ENCODE measurements at regions not wholly inside any gene's neighbourhood (a gene's known extent, or its start where the extent isn't known, plus 50 kb on each side); places are given as distances from the start of the nearest gene placed in this dataset.

DNA sequence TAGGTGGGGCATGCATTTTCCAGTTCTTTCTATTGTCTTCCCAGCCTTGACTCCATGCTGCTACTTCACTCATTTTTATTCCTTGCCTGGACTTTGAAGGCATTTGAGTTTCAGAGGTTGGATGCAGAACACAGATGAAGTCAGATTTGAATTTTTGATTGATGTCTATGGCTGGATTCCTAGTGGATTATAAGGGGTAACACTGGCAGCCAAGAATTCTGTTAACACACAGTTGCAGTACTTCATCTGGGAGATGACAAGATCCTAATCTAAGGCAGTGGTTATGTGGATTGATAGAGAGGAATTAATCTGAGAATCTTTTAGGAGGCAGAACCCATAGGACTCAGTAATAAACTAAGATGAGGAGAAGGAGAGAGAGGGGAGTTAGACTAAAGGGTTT, 439.0 kb upstream of the USP24 start:
- intact Hi-C loops (cut with DNase I; ENCODE audit: low total_unique reads): no loop called here
- DNase-seq (ENCODE audit: low spot score in 2 of 2): no peak
- TF ChIP-seq, protein P1, sequence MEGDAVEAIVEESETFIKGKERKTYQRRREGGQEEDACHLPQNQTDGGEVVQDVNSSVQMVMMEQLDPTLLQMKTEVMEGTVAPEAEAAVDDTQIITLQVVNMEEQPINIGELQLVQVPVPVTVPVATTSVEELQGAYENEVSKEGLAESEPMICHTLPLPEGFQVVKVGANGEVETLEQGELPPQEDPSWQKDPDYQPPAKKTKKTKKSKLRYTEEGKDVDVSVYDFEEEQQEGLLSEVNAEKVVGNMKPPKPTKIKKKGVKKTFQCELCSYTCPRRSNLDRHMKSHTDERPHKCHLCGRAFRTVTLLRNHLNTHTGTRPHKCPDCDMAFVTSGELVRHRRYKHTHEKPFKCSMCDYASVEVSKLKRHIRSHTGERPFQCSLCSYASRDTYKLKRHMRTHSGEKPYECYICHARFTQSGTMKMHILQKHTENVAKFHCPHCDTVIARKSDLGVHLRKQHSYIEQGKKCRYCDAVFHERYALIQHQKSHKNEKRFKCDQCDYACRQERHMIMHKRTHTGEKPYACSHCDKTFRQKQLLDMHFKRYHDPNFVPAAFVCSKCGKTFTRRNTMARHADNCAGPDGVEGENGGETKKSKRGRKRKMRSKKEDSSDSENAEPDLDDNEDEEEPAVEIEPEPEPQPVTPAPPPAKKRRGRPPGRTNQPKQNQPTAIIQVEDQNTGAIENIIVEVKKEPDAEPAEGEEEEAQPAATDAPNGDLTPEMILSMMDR (IDR thresholded peaks at IDR 0.05): no peak
- no peak for TF ChIP-seq POLR2A (IDR thresholded peaks at IDR 0.05)
- no peak overlapping the region for H3K4me3 ChIP-seq (ENCODE audit: low read depth, poor library complexity, severe bottlenecking)

DNA sequence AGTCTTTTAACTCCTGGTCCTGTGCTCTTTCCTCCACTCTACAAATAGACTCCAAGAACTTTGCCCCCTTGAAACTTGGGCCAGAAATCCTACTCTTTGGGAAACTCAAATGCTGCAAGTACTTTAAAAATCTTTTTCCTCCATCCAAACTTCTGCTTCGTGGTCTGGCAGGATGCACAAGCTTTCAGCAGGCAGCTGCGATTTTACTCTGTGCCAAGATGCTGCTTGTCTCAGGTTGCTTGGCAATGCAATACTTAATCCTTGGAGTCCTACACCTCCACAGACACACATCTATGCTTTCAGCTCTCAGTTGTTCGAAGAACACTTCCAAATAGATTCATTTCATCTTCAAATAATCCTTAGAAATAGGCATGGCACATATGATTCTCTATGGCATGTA, 435.3 kb upstream of the USP24 start:
- intact Hi-C loops (cut with DNase I; ENCODE audit: low total_unique reads): no loop called here
- DNase-seq (ENCODE audit: low spot score in 2 of 2): no peak
- TF ChIP-seq POLR2A (IDR thresholded peaks at IDR 0.05): no peak
- TF ChIP-seq, protein P1 (IDR thresholded peaks at IDR 0.05): no peak
- 29 to 31% methylated on average over 3 of the region's 3 CpGs for WGBS, 2 donors
- no peak overlapping the region for H3K4me3 ChIP-seq (ENCODE audit: low read depth, poor library complexity, severe bottlenecking)

DNA sequence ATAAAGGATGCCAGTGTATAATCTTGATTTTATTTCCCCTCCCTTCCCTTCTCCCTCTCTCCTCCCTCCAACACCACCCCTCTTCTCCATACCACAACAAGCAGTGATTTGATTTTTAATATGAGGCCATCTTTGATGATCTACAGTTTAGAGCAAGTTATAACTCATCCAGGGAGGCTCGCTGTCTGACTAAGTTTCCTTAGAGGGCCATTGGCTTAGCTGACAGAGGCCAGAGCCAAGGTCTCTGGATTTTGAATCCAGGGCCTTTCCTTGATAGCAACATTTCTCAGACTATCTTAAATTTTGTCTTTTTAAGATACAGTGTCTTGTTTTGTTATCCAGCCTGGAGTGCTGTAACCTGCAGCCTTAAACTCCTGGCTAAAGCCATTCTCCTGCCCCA, 431.0 kb upstream of the USP24 start:
- no peak for DNase-seq (ENCODE audit: low spot score in 2 of 2)
- intact Hi-C loops (cut with DNase I; ENCODE audit: low total_unique reads): no loop called here
- H3K4me3 ChIP-seq (ENCODE audit: low read depth, poor library complexity, severe bottlenecking): no peak overlapping the region
- TF ChIP-seq, protein P1 (IDR thresholded peaks at IDR 0.05): no peak
- no peak for TF ChIP-seq POLR2A (IDR thresholded peaks at IDR 0.05)
- WGBS, 2 donors: 61 to 63% methylated on average over 1 of the region's 1 CpG

DNA sequence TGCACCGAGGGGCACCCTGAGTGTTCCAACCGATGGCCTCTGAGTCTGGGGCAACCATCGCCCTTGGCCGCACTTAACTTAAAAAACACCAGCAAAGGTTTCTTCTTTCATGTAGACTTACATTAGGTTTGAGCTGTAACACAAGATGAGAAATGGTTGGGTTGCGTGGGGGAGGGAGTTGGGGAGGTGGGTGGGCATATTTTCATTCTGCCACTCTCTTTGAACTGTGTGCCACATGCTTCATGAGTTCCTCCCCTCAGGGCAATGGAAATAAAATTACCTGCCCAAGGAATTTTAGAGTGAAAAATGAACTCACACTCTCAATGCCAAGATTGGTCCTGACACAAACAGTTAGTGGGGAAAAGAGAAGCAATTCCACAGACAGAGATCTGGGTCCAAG, 430.1 kb upstream of the USP24 start:
- TF ChIP-seq POLR2A (IDR thresholded peaks at IDR 0.05): no peak
- TF ChIP-seq, protein P1 (IDR thresholded peaks at IDR 0.05): no peak
- no peak overlapping the region for H3K4me3 ChIP-seq (ENCODE audit: low read depth, poor library complexity, severe bottlenecking)
- WGBS, 2 donors: 50 to 73% methylated on average over 5 of the region's 5 CpGs
- intact Hi-C loops (cut with DNase I; ENCODE audit: low total_unique reads): no loop called here
- DNase-seq (ENCODE audit: low spot score in 2 of 2): no peak

DNA sequence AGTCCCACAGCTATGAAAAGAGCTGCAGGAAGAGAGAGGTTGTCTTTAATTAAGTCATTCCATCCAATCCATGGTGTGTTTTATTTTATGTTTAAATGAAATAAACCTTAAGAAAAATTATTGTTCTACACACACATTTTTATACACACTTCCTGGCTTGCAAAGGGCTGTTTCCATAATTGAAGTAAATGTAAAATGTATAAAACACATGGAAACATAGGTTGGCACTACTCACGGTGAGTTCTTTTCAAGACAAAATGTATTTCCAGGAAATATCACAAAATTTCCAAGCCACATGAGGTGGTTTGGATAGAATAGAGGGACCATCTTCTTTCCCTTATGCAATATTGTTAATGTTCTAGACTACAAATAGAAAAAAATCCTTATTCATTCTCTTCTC, 426.8 kb upstream of the USP24 start:
- DNase-seq (ENCODE audit: low spot score in 2 of 2): no peak
- 84 to 94% methylated on average over 1 of the region's 1 CpG for WGBS, 2 donors
- no peak overlapping the region for H3K4me3 ChIP-seq (ENCODE audit: low read depth, poor library complexity, severe bottlenecking)
- intact Hi-C loops (cut with DNase I; ENCODE audit: low total_unique reads): no loop called here
- no peak for TF ChIP-seq POLR2A (IDR thresholded peaks at IDR 0.05)
- TF ChIP-seq, protein P1 (IDR thresholded peaks at IDR 0.05): no peak

DNA sequence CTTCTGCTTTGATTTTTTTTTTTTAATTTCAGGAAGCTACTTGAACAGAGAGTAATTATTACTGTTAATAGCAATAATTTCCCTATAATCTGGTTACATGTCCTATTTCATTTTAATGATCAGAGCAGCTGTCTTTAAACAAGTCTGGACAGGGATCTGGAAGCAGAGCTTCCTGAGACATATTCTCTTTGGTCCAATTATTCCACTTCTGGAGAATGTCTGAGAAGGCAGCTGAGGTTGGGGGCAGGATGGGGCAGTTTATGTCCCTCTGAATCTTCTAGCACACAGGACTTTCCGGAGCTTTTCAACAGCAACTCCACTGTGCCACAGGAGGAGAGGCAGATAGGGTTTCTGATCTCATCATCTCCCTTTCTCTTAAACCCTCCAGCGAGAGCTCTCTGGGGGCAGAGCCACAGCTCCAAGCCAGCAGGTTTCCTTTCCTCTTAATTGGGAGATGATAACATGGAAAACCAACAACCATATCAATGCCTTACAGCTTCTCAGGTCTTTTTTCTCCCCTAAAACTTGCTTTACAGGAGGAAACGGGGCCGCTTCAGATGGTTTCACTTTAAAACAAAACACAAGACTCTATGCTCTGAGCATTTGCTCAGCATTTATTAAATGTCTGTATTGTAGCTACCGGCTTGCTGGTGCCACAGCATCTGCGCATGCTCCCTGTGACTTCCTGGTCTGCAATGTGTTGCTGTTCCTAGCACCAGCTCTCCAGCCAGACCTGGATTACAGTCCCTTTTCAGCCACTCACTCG, 425.7 kb upstream of the USP24 start:
- intact Hi-C loops (cut with DNase I; ENCODE audit: low total_unique reads): no loop called here
- 28 to 36% methylated on average over 7 of the region's 7 CpGs for WGBS, 2 donors
- peak in 1 of 2 donors; percentile 92 for DNase-seq (ENCODE audit: low spot score in 2 of 2)
- H3K4me3 ChIP-seq (ENCODE audit: low read depth, poor library complexity, severe bottlenecking): no peak overlapping the region
- TF ChIP-seq POLR2A (IDR thresholded peaks at IDR 0.05): no peak
- TF ChIP-seq, protein P1 (IDR thresholded peaks at IDR 0.05): no peak

Data from lower leg skin (tissue), 4 donors.